ENCODE measurements at regions not wholly inside any gene's neighbourhood (a gene's known extent, or its start where the extent isn't known, plus 50 kb on each side); places are given as distances from the start of the nearest gene placed in this dataset.

- no peak for TF ChIP-seq EP300 (IDR thresholded peaks at IDR 0.05)
- TF ChIP-seq POLR2AphosphoS5 (IDR thresholded peaks at IDR 0.05): no peak
These were observed 52.0 kb upstream of the FGGY start for GRCh38 chr1:59244891-59245290.

All from sigmoid colon (tissue), 4 donors.